Right atrium auricular region (tissue), 2 donors: ENCODE measurements at regions not wholly inside any gene's neighbourhood (a gene's known extent, or its start where the extent isn't known, plus 50 kb on each side); places are given as distances from the start of the nearest gene placed in this dataset.
A peak's percentile ranks its signal among the peaks of the same experiment; 100 is the strongest.
"Not testable (repeated sequence)": the region's sequence is repeated elsewhere in the genome, so short reads cannot be mapped to it uniquely, and the experiment has no call there.

ENCODE experiments used
- DNase-seq: peaks from one replicate; pipeline ENCODE4 v3.0.0-alpha.2; 2019; ENCODE audit warnings: low spot score
- H3K27ac ChIP-seq, 2 donors: fragments of 200-600 bp; sonication (generic); 1 replicate in 1 of 2; 2 replicates in 1 of 2; pipeline ENCODE4 v1.5.1; 2016 to 2019
- H3K27me3 ChIP-seq, 2 donors: fragments of 200-600 bp; sonication (generic); one replicate each; pipeline versions ENCODE4 v1.5.1 to v1.6.0; 2017 to 2019
- H3K36me3 ChIP-seq: fragments of 200-600 bp; sonication (generic); one replicate; pipeline ENCODE4 v1.5.1; 2016
- H3K4me1 ChIP-seq, 2 donors: fragments of 200-600 bp; sonication (generic); one replicate each; pipeline versions ENCODE4 v1.5.1 to v1.6.0; 2017 to 2019
- H3K4me3 ChIP-seq, 2 donors: fragments of 200-600 bp; sonication (generic); 1 replicate in 1 of 2; 2 replicates in 1 of 2; pipeline ENCODE4 v1.5.1; 2017 to 2019; ENCODE audit warnings: mild to moderate bottlenecking in 1 of 2, moderate library complexity in 1 of 2
- H3K9me3 ChIP-seq, 2 donors: fragments of 200-600 bp; sonication (generic); one replicate each; pipeline ENCODE4 v1.5.1; 2019
- TF ChIP-seq, protein P1 (sequence below), 2 donors: fragments of 200-600 bp; sonication (generic); IDR thresholded peaks; one replicate each; pipeline ENCODE4 v1.5.1; 2019; ENCODE audit warnings: antibody characterized with exemption in 2 of 2

- H3K27ac ChIP-seq = no peak overlapping the region
- DNase-seq = no peak
- TF ChIP-seq, protein P1, sequence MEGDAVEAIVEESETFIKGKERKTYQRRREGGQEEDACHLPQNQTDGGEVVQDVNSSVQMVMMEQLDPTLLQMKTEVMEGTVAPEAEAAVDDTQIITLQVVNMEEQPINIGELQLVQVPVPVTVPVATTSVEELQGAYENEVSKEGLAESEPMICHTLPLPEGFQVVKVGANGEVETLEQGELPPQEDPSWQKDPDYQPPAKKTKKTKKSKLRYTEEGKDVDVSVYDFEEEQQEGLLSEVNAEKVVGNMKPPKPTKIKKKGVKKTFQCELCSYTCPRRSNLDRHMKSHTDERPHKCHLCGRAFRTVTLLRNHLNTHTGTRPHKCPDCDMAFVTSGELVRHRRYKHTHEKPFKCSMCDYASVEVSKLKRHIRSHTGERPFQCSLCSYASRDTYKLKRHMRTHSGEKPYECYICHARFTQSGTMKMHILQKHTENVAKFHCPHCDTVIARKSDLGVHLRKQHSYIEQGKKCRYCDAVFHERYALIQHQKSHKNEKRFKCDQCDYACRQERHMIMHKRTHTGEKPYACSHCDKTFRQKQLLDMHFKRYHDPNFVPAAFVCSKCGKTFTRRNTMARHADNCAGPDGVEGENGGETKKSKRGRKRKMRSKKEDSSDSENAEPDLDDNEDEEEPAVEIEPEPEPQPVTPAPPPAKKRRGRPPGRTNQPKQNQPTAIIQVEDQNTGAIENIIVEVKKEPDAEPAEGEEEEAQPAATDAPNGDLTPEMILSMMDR (IDR thresholded peaks at IDR 0.05) = no peak
- H3K4me1 ChIP-seq = no peaks in the 10 kb centered on the region
- no peaks in the 10 kb centered on the region for H3K27me3 ChIP-seq
- peaks cover 0 to 7% of the 10 kb centered on the region in 2 donors for H3K9me3 ChIP-seq
- no peak overlapping the region for H3K4me3 ChIP-seq
- no peaks in the 10 kb centered on the region for H3K36me3 ChIP-seq
Observed at GRCh38 chr6:86215323-86215722, 572.6 kb upstream of the SYNCRIP start.

DNA sequence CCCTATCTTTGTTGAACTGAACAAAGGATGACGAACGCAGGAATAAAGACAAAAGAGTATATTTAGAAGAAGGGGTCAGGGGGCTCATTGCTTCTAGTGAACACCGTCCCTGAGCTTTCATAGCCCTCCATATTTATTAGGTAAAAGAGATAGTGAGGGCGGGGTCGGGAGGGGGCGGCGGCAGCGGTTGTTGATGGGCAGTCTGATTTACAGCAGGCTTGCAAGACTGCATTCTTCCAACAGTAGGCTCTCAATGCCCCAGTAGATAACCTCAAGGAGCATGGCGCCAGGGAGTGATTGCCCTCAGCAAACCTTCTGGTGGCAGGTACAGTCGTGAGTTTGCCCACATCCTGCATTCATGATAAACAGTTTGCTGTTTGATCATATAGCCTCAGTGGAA is 563.3 kb upstream of the SYNCRIP start:
- Histone ChIP-seq H3K36me3 (no peaks in the 10 kb centered on the region), H3K4me1 (no peaks in the 10 kb centered on the region), H3K4me3 (no peak overlapping the region), H3K9me3 (peaks cover 0 to 3% of the 10 kb centered on the region in 2 donors), H3K27ac (no peak overlapping the region), H3K27me3 (no peaks in the 10 kb centered on the region)
- DNase-seq = no peak
- TF ChIP-seq, protein P1 (IDR thresholded peaks at IDR 0.05) = no peak

GRCh38 chr6:86203044-86203443 is 560.4 kb upstream of the SYNCRIP start:
- TF ChIP-seq, protein P1 (IDR thresholded peaks at IDR 0.05) = no peak
- Histone ChIP-seq H3K27me3 (no peaks in the 10 kb centered on the region), H3K27ac (no peak overlapping the region), H3K4me3 (no peak overlapping the region), H3K9me3 (no peaks in the 10 kb centered on the region), H3K36me3 (no peaks in the 10 kb centered on the region), H3K4me1 (no peaks in the 10 kb centered on the region)
- DNase-seq = no peak

GRCh38 chr6:86193821-86194220 is 551.1 kb upstream of the SYNCRIP start:
- no peaks in the 10 kb centered on the region for H3K27me3 ChIP-seq
- H3K27ac ChIP-seq = no peak overlapping the region
- TF ChIP-seq, protein P1 (IDR thresholded peaks at IDR 0.05) = no peak
- no peaks in the 10 kb centered on the region for H3K36me3 ChIP-seq
- H3K4me1 ChIP-seq = no peaks in the 10 kb centered on the region
- H3K4me3 ChIP-seq = no peak overlapping the region
- no peak for DNase-seq
- no peaks in the 10 kb centered on the region for H3K9me3 ChIP-seq

DNA sequence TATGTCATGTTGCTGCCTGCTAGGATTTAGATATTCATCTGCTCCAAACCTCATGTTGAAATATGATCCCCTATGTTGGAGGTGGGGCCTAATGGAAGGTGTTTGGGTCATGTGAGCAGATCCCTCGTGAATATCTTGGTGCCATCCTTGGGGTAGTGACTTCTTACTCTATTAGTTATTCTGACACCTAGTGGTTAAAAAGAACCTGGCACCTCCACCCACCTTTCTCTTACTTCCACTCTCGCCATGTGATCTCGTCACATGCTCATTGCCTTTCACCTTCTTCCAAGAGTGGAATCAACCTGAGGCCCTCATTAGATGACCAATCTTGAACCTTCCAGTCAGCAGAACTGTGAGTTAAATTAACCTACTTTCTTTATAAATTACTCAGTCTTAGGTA is 549.4 kb upstream of the SYNCRIP start:
- Histone ChIP-seq H3K4me3 (no peak overlapping the region), H3K27me3 (no peaks in the 10 kb centered on the region), H3K36me3 (no peaks in the 10 kb centered on the region), H3K9me3 (no peaks in the 10 kb centered on the region), H3K4me1 (no peaks in the 10 kb centered on the region), H3K27ac (no peak overlapping the region)
- no peak for DNase-seq
- TF ChIP-seq, protein P1 (IDR thresholded peaks at IDR 0.05) = peak in 1 of 2 donors; percentile 35

DNA sequence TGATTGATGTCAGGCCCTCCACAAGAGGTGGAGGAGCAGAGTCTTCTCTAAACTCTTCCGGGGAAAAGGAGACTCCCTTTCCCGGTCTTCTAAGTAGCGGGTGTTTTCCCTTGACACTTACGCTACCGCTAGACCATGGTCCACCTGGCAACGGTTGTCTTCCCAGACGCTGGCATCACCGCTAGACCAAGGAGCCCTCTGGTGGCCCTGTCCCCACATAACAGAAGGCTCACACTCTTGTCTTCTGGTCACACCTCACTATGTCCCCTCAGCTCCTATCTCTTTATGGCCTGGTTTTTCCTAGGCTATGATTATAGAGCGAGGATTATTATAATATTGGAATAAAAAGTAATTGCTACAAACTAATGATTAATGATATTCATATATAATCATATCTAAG is 532.5 kb upstream of the SYNCRIP start:
- not testable (repeated sequence) for H3K27me3 ChIP-seq, H3K27ac ChIP-seq, H3K4me1 ChIP-seq, H3K9me3 ChIP-seq, DNase-seq, H3K36me3 ChIP-seq, H3K4me3 ChIP-seq
- TF ChIP-seq, protein P1 (IDR thresholded peaks at IDR 0.05) = peak in 1 of 2 donors; percentile 25
